C1 segment of cervical spinal cord (tissue), 14 donors: ENCODE measurements at regions not wholly inside any gene's neighbourhood (a gene's known extent, or its start where the extent isn't known, plus 50 kb on each side); places are given as distances from the start of the nearest gene placed in this dataset.
A peak's percentile ranks its signal among the peaks of the same experiment; 100 is the strongest.

Source experiments
- DNase-seq, 14 donors: peaks; one replicate each; lab custom pipeline; 2025; lab: John Stamatoyannopoulos, UW

GRCh38 chr10:32171204-32171603 is 115.0 kb upstream of the KIF5B start:
- DNase-seq, result no peak

GRCh38 chr10:32169556-32169955 is 113.3 kb upstream of the KIF5B start:
- no peak for DNase-seq

- DNase-seq, result no peak
These were observed 111.2 kb upstream of the KIF5B start for GRCh38 chr10:32167450-32167849.

- no peak for DNase-seq
These were observed 110.1 kb upstream of the KIF5B start for GRCh38 chr10:32166365-32166764.

GRCh38 chr10:32163762-32164148 is 107.5 kb upstream of the KIF5B start:
- no peak for DNase-seq

GRCh38 chr10:32163071-32163761 is 107.0 kb upstream of the KIF5B start:
- no peak for DNase-seq

- DNase-seq, result no peak
These were observed 105.4 kb upstream of the KIF5B start for GRCh38 chr10:32161586-32161985.

GRCh38 chr10:32160864-32161263 is 104.6 kb upstream of the KIF5B start:
- DNase-seq, result peak in 1 of 14 donors; percentile 4

- DNase-seq, result no peak
These were observed 103.0 kb upstream of the KIF5B start for GRCh38 chr10:32159264-32159663.

- no peak for DNase-seq
These were observed 99.8 kb upstream of the KIF5B start for GRCh38 chr10:32156031-32156495.

GRCh38 chr10:32155075-32155516 is 98.9 kb upstream of the KIF5B start:
- no peak for DNase-seq

GRCh38 chr10:32153931-32154330 is 97.7 kb upstream of the KIF5B start:
- no peak for DNase-seq

- no peak for DNase-seq
These were observed 97.0 kb upstream of the KIF5B start for GRCh38 chr10:32153252-32153651.

GRCh38 chr10:32151871-32152270 is 95.6 kb upstream of the KIF5B start:
- no peak for DNase-seq

- no peak for DNase-seq
These were observed 94.4 kb upstream of the KIF5B start for GRCh38 chr10:32150532-32151101.

- peak in 1 of 14 donors; percentile 16 for DNase-seq
These were observed 93.2 kb upstream of the KIF5B start for GRCh38 chr10:32149252-32149955.

GRCh38 chr10:32148864-32149251 is 92.6 kb upstream of the KIF5B start:
- no peak for DNase-seq

- DNase-seq, result no peak
These were observed 91.5 kb upstream of the KIF5B start for GRCh38 chr10:32147730-32148129.

- DNase-seq, result no peak
These were observed 89.9 kb upstream of the KIF5B start for GRCh38 chr10:32146166-32146565.

- no peak for DNase-seq
These were observed 88.8 kb upstream of the KIF5B start for GRCh38 chr10:32144817-32145688.

- DNase-seq, result no peak
These were observed 87.2 kb upstream of the KIF5B start for GRCh38 chr10:32143302-32143847.

- DNase-seq, result no peak
These were observed 86.4 kb upstream of the KIF5B start for GRCh38 chr10:32142646-32143045.
